ENCODE measurements at regions not wholly inside any gene's neighbourhood (a gene's known extent, or its start where the extent isn't known, plus 50 kb on each side); places are given as distances from the start of the nearest gene placed in this dataset.
"Not testable (repeated sequence)": the region's sequence is repeated elsewhere in the genome, so short reads cannot be mapped to it uniquely, and the experiment has no call there.

DNA sequence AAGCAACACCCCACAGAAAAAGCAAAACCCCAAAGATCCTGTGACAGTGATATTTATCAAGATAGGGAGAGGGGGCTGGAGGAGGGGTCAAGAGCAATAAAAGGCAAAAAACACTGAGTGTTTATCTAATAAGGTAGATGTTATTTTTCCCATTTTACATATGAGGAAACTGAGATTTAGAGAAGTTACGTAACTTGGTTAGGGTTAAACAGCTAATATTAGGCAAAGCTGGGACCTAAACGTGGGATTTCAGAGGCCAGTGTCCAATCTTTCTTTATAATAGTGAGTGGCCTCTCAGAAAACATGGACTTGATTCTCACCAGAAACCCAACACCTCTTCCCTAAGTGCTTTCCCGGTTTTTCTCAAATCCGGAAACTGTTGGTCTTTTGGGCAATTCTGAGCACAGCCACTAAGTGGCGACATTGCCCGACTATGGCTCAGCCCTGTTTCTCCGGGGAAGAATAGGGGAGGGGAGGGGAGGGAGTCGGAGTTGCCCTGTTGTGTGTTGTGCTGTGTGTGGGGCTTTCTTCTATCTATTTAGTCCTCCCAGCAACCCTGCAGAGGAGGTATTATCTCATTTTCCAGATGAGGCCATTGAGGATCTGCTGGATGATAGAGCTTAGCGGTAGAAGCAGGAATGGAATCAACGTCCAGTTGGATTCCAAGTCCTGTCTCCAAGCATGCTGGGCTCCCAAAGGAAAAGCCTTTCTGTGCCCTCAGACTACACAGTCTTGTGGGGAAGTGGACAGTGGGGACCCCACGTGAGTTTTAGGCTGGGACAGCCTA is 58.7 kb upstream of the ETV3 start:
- TF ChIP-seq TEAD4 (CRISPR knock-in tag; IDR thresholded peaks at IDR 0.05); ETV6 (CRISPR knock-in tag; IDR thresholded peaks at IDR 0.05); SP1 (CRISPR knock-in tag; conservative IDR thresholded peaks at IDR 0.05); ZNF232 (CRISPR knock-in tag; IDR thresholded peaks at IDR 0.05); CBFB (CRISPR knock-in tag; IDR thresholded peaks at IDR 0.05; ENCODE audit: low read depth): not testable (repeated sequence)
- TF ChIP-seq, protein P1, sequence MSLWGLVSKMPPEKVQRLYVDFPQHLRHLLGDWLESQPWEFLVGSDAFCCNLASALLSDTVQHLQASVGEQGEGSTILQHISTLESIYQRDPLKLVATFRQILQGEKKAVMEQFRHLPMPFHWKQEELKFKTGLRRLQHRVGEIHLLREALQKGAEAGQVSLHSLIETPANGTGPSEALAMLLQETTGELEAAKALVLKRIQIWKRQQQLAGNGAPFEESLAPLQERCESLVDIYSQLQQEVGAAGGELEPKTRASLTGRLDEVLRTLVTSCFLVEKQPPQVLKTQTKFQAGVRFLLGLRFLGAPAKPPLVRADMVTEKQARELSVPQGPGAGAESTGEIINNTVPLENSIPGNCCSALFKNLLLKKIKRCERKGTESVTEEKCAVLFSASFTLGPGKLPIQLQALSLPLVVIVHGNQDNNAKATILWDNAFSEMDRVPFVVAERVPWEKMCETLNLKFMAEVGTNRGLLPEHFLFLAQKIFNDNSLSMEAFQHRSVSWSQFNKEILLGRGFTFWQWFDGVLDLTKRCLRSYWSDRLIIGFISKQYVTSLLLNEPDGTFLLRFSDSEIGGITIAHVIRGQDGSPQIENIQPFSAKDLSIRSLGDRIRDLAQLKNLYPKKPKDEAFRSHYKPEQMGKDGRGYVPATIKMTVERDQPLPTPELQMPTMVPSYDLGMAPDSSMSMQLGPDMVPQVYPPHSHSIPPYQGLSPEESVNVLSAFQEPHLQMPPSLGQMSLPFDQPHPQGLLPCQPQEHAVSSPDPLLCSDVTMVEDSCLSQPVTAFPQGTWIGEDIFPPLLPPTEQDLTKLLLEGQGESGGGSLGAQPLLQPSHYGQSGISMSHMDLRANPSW (CRISPR knock-in tag; conservative IDR thresholded peaks at IDR 0.05; ENCODE audit: low read depth) = not testable (repeated sequence)
- TF ChIP-seq, protein P2, sequence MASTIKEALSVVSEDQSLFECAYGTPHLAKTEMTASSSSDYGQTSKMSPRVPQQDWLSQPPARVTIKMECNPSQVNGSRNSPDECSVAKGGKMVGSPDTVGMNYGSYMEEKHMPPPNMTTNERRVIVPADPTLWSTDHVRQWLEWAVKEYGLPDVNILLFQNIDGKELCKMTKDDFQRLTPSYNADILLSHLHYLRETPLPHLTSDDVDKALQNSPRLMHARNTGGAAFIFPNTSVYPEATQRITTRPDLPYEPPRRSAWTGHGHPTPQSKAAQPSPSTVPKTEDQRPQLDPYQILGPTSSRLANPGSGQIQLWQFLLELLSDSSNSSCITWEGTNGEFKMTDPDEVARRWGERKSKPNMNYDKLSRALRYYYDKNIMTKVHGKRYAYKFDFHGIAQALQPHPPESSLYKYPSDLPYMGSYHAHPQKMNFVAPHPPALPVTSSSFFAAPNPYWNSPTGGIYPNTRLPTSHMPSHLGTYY (CRISPR knock-in tag; IDR thresholded peaks at IDR 0.05) = not testable (repeated sequence)
- TF ChIP-seq, protein P3, sequence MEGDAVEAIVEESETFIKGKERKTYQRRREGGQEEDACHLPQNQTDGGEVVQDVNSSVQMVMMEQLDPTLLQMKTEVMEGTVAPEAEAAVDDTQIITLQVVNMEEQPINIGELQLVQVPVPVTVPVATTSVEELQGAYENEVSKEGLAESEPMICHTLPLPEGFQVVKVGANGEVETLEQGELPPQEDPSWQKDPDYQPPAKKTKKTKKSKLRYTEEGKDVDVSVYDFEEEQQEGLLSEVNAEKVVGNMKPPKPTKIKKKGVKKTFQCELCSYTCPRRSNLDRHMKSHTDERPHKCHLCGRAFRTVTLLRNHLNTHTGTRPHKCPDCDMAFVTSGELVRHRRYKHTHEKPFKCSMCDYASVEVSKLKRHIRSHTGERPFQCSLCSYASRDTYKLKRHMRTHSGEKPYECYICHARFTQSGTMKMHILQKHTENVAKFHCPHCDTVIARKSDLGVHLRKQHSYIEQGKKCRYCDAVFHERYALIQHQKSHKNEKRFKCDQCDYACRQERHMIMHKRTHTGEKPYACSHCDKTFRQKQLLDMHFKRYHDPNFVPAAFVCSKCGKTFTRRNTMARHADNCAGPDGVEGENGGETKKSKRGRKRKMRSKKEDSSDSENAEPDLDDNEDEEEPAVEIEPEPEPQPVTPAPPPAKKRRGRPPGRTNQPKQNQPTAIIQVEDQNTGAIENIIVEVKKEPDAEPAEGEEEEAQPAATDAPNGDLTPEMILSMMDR (IDR thresholded peaks at IDR 0.05) = not testable (repeated sequence)
- TF ChIP-seq, protein P4, sequence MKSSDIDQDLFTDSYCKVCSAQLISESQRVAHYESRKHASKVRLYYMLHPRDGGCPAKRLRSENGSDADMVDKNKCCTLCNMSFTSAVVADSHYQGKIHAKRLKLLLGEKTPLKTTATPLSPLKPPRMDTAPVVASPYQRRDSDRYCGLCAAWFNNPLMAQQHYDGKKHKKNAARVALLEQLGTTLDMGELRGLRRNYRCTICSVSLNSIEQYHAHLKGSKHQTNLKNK (CRISPR knock-in tag; IDR thresholded peaks at IDR 0.05) = not testable (repeated sequence)

Measured in WTC11 (cell line).